Pancreas (tissue), 10 donors: ENCODE measurements at regions not wholly inside any gene's neighbourhood (a gene's known extent, or its start where the extent isn't known, plus 50 kb on each side); places are given as distances from the start of the nearest gene placed in this dataset.
A peak's percentile ranks its signal among the peaks of the same experiment; 100 is the strongest.

Source experiments
- ATAC-seq, 4 donors: fragments of 200-7000 bp; cut with Tn5 transposase; one replicate each; pipeline versions ENCODE4 v1.8.0 to v1.9.1; 2020; ENCODE audit warnings: mild to moderate bottlenecking in 4 of 4, moderate library complexity in 4 of 4
- DNase-seq, 6 donors: peaks; one replicate each; pipeline ENCODE4 v3.0.0-alpha.2; 2020
- FAIRE-seq: peaks from 2 replicates; lab custom pipeline; 2012; peaks lifted over from hg19 to GRCh38; lab: Jason Lieb, UNC
- H3K27ac ChIP-seq, 4 donors: fragments of 200-600 bp; sonication (generic); 1 replicate in 3 of 4; 2 replicates in 1 of 4; pipeline versions ENCODE4 v1.5.0 to v1.8.0; 2020
- H3K27me3 ChIP-seq, 4 donors: fragments of 200-600 bp; one replicate each; pipeline ENCODE4 v1.8.0; 2021
- H3K36me3 ChIP-seq, 3 donors: fragments of 200-600 bp; sonication (generic) in 1 of 3; one replicate each; pipeline versions ENCODE4 v1.5.0 to v1.8.0; 2020 to 2021
- H3K4me1 ChIP-seq, 3 donors: fragments of 200-600 bp; one replicate each; pipeline ENCODE4 v1.8.0; 2021
- H3K4me3 ChIP-seq, 4 donors: fragments of 200-600 bp; sonication (generic) in 2 of 4; one replicate each; pipeline versions ENCODE4 v1.5.0 to v1.8.0; 2020 to 2021
- H3K9me3 ChIP-seq, 4 donors: fragments of 200-600 bp; one replicate each; pipeline ENCODE4 v1.8.0; 2021
- WGBS, 2 donors: extraction: QIAGEN DNeasy Blood & Tissue Kit; methylation state at CpG; one replicate each; pipeline ENCODE4 v1.1.7; 2013; 5-methylcytosine and 5-hydroxymethylcytosine counted together
- intact Hi-C, 3 donors: fragments of 100-400 bp; cut with DNase I; formaldehyde crosslinking; loops; one replicate each; pipeline versions ENCODE4 v1.11.1 to v1.14.2; 2022
- TF ChIP-seq, protein P1 (sequence below), 4 donors: fragments of 200-600 bp; sonication (generic) in 3 of 4; IDR thresholded peaks; one replicate each; pipeline versions ENCODE4 v1.5.0 to v1.8.0; 2021; ENCODE audit warnings: antibody characterized with exemption in 4 of 4
- donor health status: healthy with polysubstance abuse.
- donor health status: DM: no; HTN: no; CAD: no; lungs with moderate emphysema.
- donor health status: DM: no; HTN: no; CAD: no.
- donor health status: control.
- donor health status: control.
- donor health status: Bipolar disorder and iron deficiency.
- donor health status: DM: yes; HTN: yes; CAD: no.
- donor health status: DM: no; HTN: no; CAD: no.
- donor health status: DM: no; HTN: no; CAD: no.
- donor health status: DM: yes; HTN: yes; CAD: no.

DNA sequence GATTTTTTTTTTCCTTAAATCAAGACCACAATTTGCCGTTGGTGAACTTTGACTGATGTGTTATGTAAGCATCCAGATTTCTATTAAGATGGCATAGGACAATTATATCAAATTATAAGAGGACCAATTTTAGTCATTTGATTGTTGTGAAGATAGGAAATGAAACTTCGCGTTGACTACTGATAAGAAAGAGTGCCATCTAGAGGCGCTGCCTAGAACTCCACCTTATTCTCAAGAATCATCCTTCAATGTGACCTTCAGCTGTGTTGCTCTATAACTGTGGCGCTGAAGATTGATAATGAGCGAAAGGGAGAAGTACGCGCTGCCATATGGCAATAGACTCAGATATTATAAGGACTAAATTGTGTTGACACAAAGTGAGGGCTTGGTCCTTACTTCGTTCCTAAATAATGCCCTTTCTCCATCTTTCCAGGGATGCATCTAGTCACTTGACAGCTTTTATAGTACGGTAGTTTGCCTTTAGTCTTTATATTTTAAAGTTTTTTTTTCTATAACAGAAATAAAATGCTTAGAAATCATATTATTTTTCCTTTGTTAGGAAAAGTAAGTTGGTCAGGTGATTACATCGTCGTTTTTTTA lies 350.8 kb upstream of the STXBP6 start:
- FAIRE-seq (peak; percentile 86), DNase-seq (peak in 2 of 6 donors; percentile 17 to 34), ATAC-seq (peak in 3 of 4 donors; percentile 70 to 89 (median 77))
- intact Hi-C loops, result loop anchor here in 1 of 3 donors (10.0 kb wide), 1 partner anchor 686 kb away; no protein-coding TSS in a partner anchor
- TF ChIP-seq, protein P1, sequence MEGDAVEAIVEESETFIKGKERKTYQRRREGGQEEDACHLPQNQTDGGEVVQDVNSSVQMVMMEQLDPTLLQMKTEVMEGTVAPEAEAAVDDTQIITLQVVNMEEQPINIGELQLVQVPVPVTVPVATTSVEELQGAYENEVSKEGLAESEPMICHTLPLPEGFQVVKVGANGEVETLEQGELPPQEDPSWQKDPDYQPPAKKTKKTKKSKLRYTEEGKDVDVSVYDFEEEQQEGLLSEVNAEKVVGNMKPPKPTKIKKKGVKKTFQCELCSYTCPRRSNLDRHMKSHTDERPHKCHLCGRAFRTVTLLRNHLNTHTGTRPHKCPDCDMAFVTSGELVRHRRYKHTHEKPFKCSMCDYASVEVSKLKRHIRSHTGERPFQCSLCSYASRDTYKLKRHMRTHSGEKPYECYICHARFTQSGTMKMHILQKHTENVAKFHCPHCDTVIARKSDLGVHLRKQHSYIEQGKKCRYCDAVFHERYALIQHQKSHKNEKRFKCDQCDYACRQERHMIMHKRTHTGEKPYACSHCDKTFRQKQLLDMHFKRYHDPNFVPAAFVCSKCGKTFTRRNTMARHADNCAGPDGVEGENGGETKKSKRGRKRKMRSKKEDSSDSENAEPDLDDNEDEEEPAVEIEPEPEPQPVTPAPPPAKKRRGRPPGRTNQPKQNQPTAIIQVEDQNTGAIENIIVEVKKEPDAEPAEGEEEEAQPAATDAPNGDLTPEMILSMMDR (IDR thresholded peaks at IDR 0.05), result peak; percentile 51 to 67 (median 58)
- Histone ChIP-seq H3K4me3 (no peak overlapping the region), H3K27ac (no peak overlapping the region), H3K4me1 (no peaks in the 10 kb centered on the region), H3K36me3 (no peaks in the 10 kb centered on the region), H3K27me3 (peaks cover 0 to 6% (median 0%) of the 10 kb centered on the region in 4 donors), H3K9me3 (no peaks in the 10 kb centered on the region)
- 14% methylated on average over 12 of the region's 12 CpGs for WGBS, 2 donors

DNA sequence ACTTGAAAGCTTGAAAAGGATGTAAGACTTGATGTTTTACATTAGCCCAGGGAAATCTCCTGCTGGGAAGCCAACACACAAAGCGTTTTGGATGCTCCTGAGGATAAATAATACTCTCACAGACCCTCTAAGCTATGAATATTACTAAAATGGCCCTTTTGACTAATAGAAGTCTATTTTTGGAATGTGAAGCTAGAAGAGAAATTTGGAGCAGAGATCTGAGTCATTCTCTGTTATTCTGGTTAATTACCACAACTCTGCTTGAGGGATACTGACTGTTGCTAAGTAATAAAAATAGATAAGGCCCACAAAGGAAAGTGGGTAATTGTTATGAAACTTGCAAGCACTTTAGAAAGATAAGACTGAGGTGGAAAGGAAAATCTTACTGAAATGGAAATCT lies 346.2 kb upstream of the STXBP6 start:
- Histone ChIP-seq H3K9me3 (no peaks in the 10 kb centered on the region), H3K36me3 (no peaks in the 10 kb centered on the region), H3K27me3 (peaks cover 0 to 3% (median 0%) of the 10 kb centered on the region in 4 donors), H3K4me1 (no peaks in the 10 kb centered on the region), H3K4me3 (no peak overlapping the region), H3K27ac (no peak overlapping the region)
- 28 to 38% methylated on average over 1 of the region's 1 CpG for WGBS, 2 donors
- no peak for FAIRE-seq
- TF ChIP-seq, protein P1 (IDR thresholded peaks at IDR 0.05), result no peak
- no peak for ATAC-seq
- DNase-seq, result no peak
- intact Hi-C loops, result no loop called here

DNA sequence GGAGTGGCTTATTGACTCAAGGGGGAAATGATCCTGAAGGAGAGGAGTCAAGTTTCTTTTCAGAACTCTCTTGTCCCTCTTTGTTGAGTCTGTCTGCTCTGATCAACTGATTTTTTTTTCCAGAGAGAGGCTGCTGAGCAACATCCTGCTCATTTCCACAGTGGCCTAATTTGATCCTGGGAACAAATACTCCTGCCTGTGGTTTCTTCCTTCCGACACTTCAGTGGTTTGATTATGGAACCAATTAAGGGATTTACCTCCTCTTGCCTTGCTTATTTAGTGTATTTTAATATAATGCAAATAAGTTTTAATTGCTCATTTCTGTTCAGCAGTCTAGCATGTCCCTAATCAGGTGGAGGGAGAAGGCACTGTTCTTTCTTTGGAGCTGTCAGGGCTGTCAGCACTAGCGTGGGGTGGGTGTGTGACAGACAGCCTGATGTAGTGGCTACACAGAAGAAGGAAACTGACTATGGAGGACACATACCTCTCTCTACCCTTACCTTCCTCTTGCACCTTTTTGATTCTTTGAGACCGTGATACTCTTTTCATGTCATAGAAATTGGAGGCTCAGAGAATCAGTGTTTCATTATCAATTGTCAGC lies 344.9 kb upstream of the STXBP6 start:
- ATAC-seq, result no peak
- intact Hi-C loops, result no loop called here
- Histone ChIP-seq H3K27me3 (no peaks in the 10 kb centered on the region), H3K9me3 (no peaks in the 10 kb centered on the region), H3K36me3 (no peaks in the 10 kb centered on the region), H3K4me1 (no peaks in the 10 kb centered on the region), H3K4me3 (no peak overlapping the region), H3K27ac (no peak overlapping the region)
- no peak for FAIRE-seq
- no peak for DNase-seq
- 54 to 65% methylated on average over 3 of the region's 3 CpGs for WGBS, 2 donors
- TF ChIP-seq, protein P1 (IDR thresholded peaks at IDR 0.05), result no peak

DNA sequence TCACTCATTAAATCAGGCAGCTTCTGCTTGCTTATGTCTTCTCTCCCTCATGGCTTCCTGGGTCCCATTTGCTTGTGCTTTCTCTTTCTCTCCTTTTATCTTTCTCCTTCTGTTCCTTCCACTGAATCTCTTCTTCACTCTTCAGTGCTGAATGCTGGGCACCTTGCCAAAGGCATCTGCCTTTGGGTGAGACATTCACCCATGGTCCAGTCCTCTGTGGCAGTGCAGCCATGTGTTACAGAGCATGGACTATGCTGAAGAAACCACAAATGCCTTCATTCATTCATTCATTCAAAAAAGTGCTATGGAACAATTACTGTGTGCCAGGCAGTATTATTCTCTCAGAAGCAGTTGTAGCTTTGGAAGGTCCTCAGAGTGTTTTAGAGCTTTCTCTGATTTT lies 344.4 kb upstream of the STXBP6 start:
- no peak overlapping the region for H3K4me3 ChIP-seq
- no peak for ATAC-seq
- TF ChIP-seq, protein P1 (IDR thresholded peaks at IDR 0.05), result no peak
- intact Hi-C loops, result no loop called here
- H3K9me3 ChIP-seq, result no peaks in the 10 kb centered on the region
- H3K27ac ChIP-seq, result no peak overlapping the region
- DNase-seq, result no peak
- H3K36me3 ChIP-seq, result no peaks in the 10 kb centered on the region
- no peak for FAIRE-seq
- no peaks in the 10 kb centered on the region for H3K27me3 ChIP-seq
- H3K4me1 ChIP-seq, result no peaks in the 10 kb centered on the region

DNA sequence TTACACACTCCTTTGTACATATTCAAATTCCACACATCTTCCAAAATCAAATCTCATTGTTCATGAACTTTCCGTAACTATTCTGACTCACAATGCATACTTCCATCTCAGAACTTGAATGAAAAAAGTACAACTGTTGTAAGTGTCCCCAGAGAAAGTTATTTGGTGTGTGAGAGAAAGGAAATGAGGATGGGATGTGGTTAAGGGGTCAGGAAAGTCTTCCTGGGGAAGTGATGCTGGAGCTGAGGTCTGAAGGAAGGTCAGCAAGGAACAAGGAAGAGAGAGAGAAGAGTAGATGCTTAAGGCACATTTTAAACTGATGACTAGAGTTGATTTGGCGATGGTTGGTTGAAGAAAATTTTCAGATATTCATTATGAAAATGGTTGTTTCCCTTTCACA lies 340.0 kb upstream of the STXBP6 start:
- no peak overlapping the region for H3K4me3 ChIP-seq
- H3K36me3 ChIP-seq, result no peaks in the 10 kb centered on the region
- intact Hi-C loops, result no loop called here
- FAIRE-seq (no peak), ATAC-seq (no peak), DNase-seq (no peak)
- no peaks in the 10 kb centered on the region for H3K27me3 ChIP-seq
- TF ChIP-seq, protein P1 (IDR thresholded peaks at IDR 0.05), result no peak
- WGBS, 2 donors, result 61 to 71% methylated on average over 2 of the region's 2 CpGs
- H3K27ac ChIP-seq, result no peak overlapping the region
- no peaks in the 10 kb centered on the region for H3K4me1 ChIP-seq
- no peaks in the 10 kb centered on the region for H3K9me3 ChIP-seq
